Mesenchymal stem cell (in vitro differentiated cells and primary cell): ENCODE measurements at regions not wholly inside any gene's neighbourhood (a gene's known extent, or its start where the extent isn't known, plus 50 kb on each side); places are given as distances from the start of the nearest gene placed in this dataset.

Source experiments
- DNase-seq: peaks from one replicate; pipeline ENCODE4 v3.0.0-alpha.2; 2013
- H2AFZ ChIP-seq: one replicate; pipeline ENCODE4 v1.6.1; 2013; ENCODE audit warnings: low read depth, mild to moderate bottlenecking, control low read depth, inconsistent platforms, low read length, moderate library complexity
- H2AK5ac ChIP-seq: 2 replicates; pipeline ENCODE4 v1.6.1; 2013; ENCODE audit warnings: low read length, moderate library complexity, mild to moderate bottlenecking, inconsistent platforms; ENCODE audit not compliant: severe bottlenecking
- H2BK120ac ChIP-seq: one replicate; pipeline ENCODE4 v1.6.1; 2013; ENCODE audit warnings: low read depth, mild to moderate bottlenecking, inconsistent platforms, low read length, moderate library complexity
- H2BK12ac ChIP-seq, 2 experiments: one replicate each; pipeline ENCODE4 v1.6.1; 2013; ENCODE audit warnings: inconsistent platforms in 2 of 2, low read length in 2 of 2, mild to moderate bottlenecking in 2 of 2, moderate library complexity in 2 of 2, control low read depth in 1 of 2
- H2BK15ac ChIP-seq: one replicate; pipeline ENCODE4 v1.6.1; 2013; ENCODE audit warnings: mild to moderate bottlenecking, low read depth, inconsistent platforms; ENCODE audit not compliant: poor library complexity, severe bottlenecking
- H2BK5ac ChIP-seq: 2 replicates; pipeline ENCODE4 v1.6.1; 2013; ENCODE audit warnings: low read depth, mild to moderate bottlenecking, low read length, control low read depth, inconsistent platforms; ENCODE audit not compliant: poor library complexity, severe bottlenecking
- H3K14ac ChIP-seq, 2 experiments: one replicate each; pipeline ENCODE4 v1.6.1; 2013; ENCODE audit warnings: inconsistent platforms in 2 of 2, low read length in 2 of 2, control low read depth in 1 of 2, mild to moderate bottlenecking in 1 of 2, moderate library complexity in 1 of 2
- H3K18ac ChIP-seq, 2 experiments: one replicate each; pipeline ENCODE4 v1.6.1; 2013; ENCODE audit warnings: inconsistent platforms in 2 of 2, low read length in 2 of 2, control low read depth in 1 of 2, low read depth in 1 of 2, mild to moderate bottlenecking in 1 of 2
- H3K23ac ChIP-seq, 2 experiments: one replicate each; pipeline ENCODE4 v1.6.1; 2013; ENCODE audit warnings: inconsistent platforms in 2 of 2, low read length in 2 of 2, mild to moderate bottlenecking in 2 of 2, moderate library complexity in 2 of 2, control low read depth in 1 of 2
- H3K27ac ChIP-seq: 2 replicates; pipeline ENCODE4 v1.5.1; 2013; ENCODE audit warnings: mild to moderate bottlenecking, moderate library complexity, low read length, control low read depth, inconsistent platforms; ENCODE audit not compliant: poor library complexity, severe bottlenecking
- H3K27me3 ChIP-seq, 2 experiments: 2 replicates each; pipeline versions ENCODE4 v1.6.1 to v1.7.0; 2013; ENCODE audit warnings: low read length in 2 of 2, mild to moderate bottlenecking in 2 of 2, moderate library complexity in 2 of 2, control low read depth in 1 of 2, inconsistent platforms in 1 of 2; ENCODE audit not compliant: control insufficient read depth in 1 of 2, insufficient read depth in 1 of 2
- H3K36me3 ChIP-seq, 2 experiments: 2 replicates each; pipeline versions ENCODE4 v1.6.1 to v1.7.0; 2013; ENCODE audit warnings: low read length in 2 of 2, control low read depth in 1 of 2, inconsistent platforms in 1 of 2, low read depth in 1 of 2, mild to moderate bottlenecking in 1 of 2; ENCODE audit not compliant: insufficient read depth in 2 of 2, control insufficient read depth in 1 of 2
- H3K4ac ChIP-seq, 2 experiments: one replicate each; pipeline ENCODE4 v1.6.1; 2013; ENCODE audit warnings: inconsistent platforms in 2 of 2, low read length in 2 of 2, mild to moderate bottlenecking in 2 of 2, moderate library complexity in 2 of 2, control low read depth in 1 of 2, low read depth in 1 of 2
- H3K4me1 ChIP-seq: 2 replicates; pipeline ENCODE4 v1.6.1; 2013; ENCODE audit warnings: low read depth, low read length, control low read depth; ENCODE audit not compliant: control insufficient read depth, insufficient read depth
- H3K4me2 ChIP-seq: 2 replicates; pipeline ENCODE4 v1.6.1; 2013; ENCODE audit warnings: low read length, mild to moderate bottlenecking, inconsistent platforms; ENCODE audit not compliant: poor library complexity, severe bottlenecking
- H3K4me3 ChIP-seq, 2 experiments: 2 replicates each; pipeline versions ENCODE4 v1.5.1 to v1.7.0; 2013; ENCODE audit warnings: low read length in 2 of 2, mild to moderate bottlenecking in 2 of 2, control low read depth in 1 of 2, low read depth in 1 of 2; ENCODE audit not compliant: insufficient read depth in 1 of 2
- H3K79me1 ChIP-seq: replicated peaks from 2 replicates; pipeline ENCODE4 v1.6.1; 2013; ENCODE audit warnings: mild to moderate bottlenecking, control low read depth, low read length, inconsistent platforms; ENCODE audit not compliant: poor library complexity, severe bottlenecking
- H3K9ac ChIP-seq: 2 replicates; pipeline ENCODE4 v1.7.0; 2013; ENCODE audit warnings: mild to moderate bottlenecking, low read length, moderate library complexity
- H3K9me3 ChIP-seq: 2 replicates; pipeline ENCODE4 v1.7.0; 2013; ENCODE audit warnings: mild to moderate bottlenecking, low read length; ENCODE audit not compliant: control insufficient read depth
- H4K8ac ChIP-seq: one replicate; pipeline ENCODE4 v1.6.1; 2013; ENCODE audit warnings: inconsistent platforms, mild to moderate bottlenecking, low read length, moderate library complexity
- H4K91ac ChIP-seq: one replicate; pipeline ENCODE4 v1.6.1; 2013; ENCODE audit warnings: mild to moderate bottlenecking, low read length, inconsistent platforms
- WGBS: methylation state at CpG from one replicate; pipeline ENCODE4 v1.1.7; 2013; ENCODE audit warnings: mixed read lengths; 5-methylcytosine and 5-hydroxymethylcytosine counted together

DNA sequence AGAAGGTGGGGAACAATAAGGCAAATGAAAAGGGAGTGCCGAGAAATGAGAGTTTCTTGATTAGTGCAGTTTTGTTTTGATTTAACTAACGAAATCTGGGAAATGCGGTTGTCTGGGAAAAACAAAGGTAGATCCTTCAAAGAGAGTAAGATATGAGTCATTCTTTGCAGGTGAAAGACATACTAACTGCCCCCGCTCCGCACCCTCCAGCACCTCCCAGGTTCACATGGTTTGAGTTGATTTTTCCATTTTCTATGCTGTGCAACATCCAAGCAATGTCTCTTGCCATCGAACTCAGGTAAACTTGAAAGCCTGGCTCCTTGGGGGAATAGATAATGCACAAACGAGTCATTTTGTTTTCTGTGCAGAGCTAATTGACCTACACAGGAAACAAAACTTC lies 84.1 kb upstream of the KLF12 start:
- no peak overlapping the region for H3K9ac ChIP-seq
- no peak overlapping the region for H2BK15ac ChIP-seq
- H3K14ac ChIP-seq, result no peak overlapping the region
- no peaks in the 10 kb centered on the region for H3K36me3 ChIP-seq
- no peak overlapping the region for H4K91ac ChIP-seq
- H3K79me1 ChIP-seq, result no peaks in the 10 kb centered on the region
- no peak for DNase-seq
- H3K4me1 ChIP-seq, result no peaks in the 10 kb centered on the region
- no peak overlapping the region for H2AFZ ChIP-seq
- H3K23ac ChIP-seq, result no peak overlapping the region
- H3K27me3 ChIP-seq, result no peaks in the 10 kb centered on the region
- H2BK5ac ChIP-seq, result no peak overlapping the region
- peak overlapping the region in 1 of 2 experiments; percentile 67 for H3K4ac ChIP-seq
- H3K18ac ChIP-seq, result no peak overlapping the region
- H2AK5ac ChIP-seq, result no peak overlapping the region
- no peak overlapping the region for H3K27ac ChIP-seq
- peak overlapping the region; percentile 77 for H4K8ac ChIP-seq
- H3K4me3 ChIP-seq, result no peak overlapping the region
- H3K4me2 ChIP-seq, result no peak overlapping the region
- no peak overlapping the region for H2BK120ac ChIP-seq
- peak overlapping the region; percentile 37 to 49 for H2BK12ac ChIP-seq
- no peaks in the 10 kb centered on the region for H3K9me3 ChIP-seq
- WGBS, result 73% methylated on average over 7 of the region's 7 CpGs

DNA sequence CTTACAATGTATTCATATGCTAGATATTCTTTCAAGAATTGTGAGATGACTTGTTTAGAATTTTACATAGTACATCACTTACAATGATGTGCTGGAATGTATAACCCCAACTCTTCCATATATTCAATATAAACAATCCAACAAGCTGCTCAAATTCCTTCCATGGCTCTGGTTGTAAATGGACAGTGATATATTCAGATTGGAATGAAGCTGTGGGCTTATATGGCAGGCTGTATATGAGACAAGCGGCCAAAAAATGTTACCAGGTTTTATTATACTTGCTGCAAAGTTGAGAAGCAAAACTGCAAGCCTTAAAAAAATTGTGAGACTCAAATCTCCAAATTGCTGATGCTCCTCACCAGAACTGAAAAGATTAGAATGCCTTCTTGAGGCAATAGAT lies 83.6 kb upstream of the KLF12 start:
- H3K4me2 ChIP-seq, result no peak overlapping the region
- no peak overlapping the region for H3K27ac ChIP-seq
- H3K23ac ChIP-seq, result no peak overlapping the region
- no peak overlapping the region for H2BK15ac ChIP-seq
- no peak overlapping the region for H3K14ac ChIP-seq
- no peak overlapping the region for H3K9ac ChIP-seq
- H3K4me3 ChIP-seq, result no peak overlapping the region
- no peak overlapping the region for H2BK5ac ChIP-seq
- H3K4me1 ChIP-seq, result no peaks in the 10 kb centered on the region
- no peak overlapping the region for H3K18ac ChIP-seq
- no peaks in the 10 kb centered on the region for H3K79me1 ChIP-seq
- H2BK12ac ChIP-seq, result no peak overlapping the region
- peak; percentile 78 for DNase-seq
- H4K8ac ChIP-seq, result no peak overlapping the region
- H2AFZ ChIP-seq, result no peak overlapping the region
- H2BK120ac ChIP-seq, result no peak overlapping the region
- no peak overlapping the region for H2AK5ac ChIP-seq
- no peak overlapping the region for H4K91ac ChIP-seq
- 7% methylated on average over 1 of the region's 1 CpG for WGBS
- no peak overlapping the region for H3K4ac ChIP-seq
- no peaks in the 10 kb centered on the region for H3K36me3 ChIP-seq
- no peaks in the 10 kb centered on the region for H3K27me3 ChIP-seq
- no peaks in the 10 kb centered on the region for H3K9me3 ChIP-seq

DNA sequence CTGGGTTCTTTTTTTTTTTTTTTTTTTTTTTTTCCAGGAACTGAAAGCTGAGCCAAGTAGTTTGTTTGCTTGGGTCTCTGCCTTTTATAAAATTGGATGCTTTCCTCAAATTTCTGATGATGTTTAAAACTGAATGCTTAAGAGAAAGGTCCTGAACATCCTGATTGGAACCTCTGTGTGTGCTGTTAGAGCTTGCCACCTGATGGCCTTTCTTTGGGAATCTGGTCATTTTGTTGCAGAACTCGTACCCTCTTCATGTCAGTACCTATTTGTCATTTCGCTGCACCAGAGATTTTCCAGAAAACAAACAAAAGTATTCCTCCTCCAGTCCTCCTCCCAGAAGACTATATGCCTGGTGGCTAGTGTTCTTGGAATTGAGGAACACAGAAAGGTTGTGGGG lies 81.2 kb upstream of the KLF12 start:
- H2BK5ac ChIP-seq, result no peak overlapping the region
- H3K14ac ChIP-seq, result no peak overlapping the region
- no peaks in the 10 kb centered on the region for H3K36me3 ChIP-seq
- H2AFZ ChIP-seq, result no peak overlapping the region
- H3K4me1 ChIP-seq, result no peaks in the 10 kb centered on the region
- no peak overlapping the region for H3K4me3 ChIP-seq
- H2BK15ac ChIP-seq, result no peak overlapping the region
- no CpG with 5 or more reads among the region's 2 CpGs for WGBS
- H3K27ac ChIP-seq, result no peak overlapping the region
- no peak overlapping the region for H4K91ac ChIP-seq
- no peaks in the 10 kb centered on the region for H3K79me1 ChIP-seq
- H2AK5ac ChIP-seq, result no peak overlapping the region
- DNase-seq, result no peak
- H3K4me2 ChIP-seq, result no peak overlapping the region
- no peak overlapping the region for H3K4ac ChIP-seq
- no peak overlapping the region for H3K23ac ChIP-seq
- no peaks in the 10 kb centered on the region for H3K9me3 ChIP-seq
- no peaks in the 10 kb centered on the region for H3K27me3 ChIP-seq
- H2BK12ac ChIP-seq, result no peak overlapping the region
- no peak overlapping the region for H4K8ac ChIP-seq
- H3K18ac ChIP-seq, result no peak overlapping the region
- H2BK120ac ChIP-seq, result no peak overlapping the region
- H3K9ac ChIP-seq, result no peak overlapping the region

DNA sequence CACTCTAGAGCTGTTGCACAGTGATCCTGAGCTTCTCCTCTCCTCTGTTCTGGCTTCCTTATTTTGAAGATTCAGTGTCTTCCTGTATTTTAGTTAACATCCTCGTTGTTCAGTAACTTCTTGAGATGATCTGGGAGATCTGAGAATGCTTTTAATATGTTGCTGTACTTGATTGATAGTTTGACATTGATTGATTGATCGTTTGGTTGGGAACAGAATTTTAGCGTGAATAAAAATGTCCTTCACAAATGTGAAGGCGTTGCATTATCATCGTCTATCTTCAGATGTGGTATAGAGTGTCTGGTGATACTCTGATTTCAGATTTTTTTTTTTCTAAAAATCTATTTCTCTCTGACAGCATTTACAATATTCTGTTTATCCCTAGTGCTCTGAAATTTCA lies 80.1 kb upstream of the KLF12 start:
- H2BK120ac ChIP-seq, result no peak overlapping the region
- H3K4me3 ChIP-seq, result no peak overlapping the region
- no peak overlapping the region for H4K91ac ChIP-seq
- H3K27ac ChIP-seq, result no peak overlapping the region
- no peak overlapping the region for H2BK15ac ChIP-seq
- no peak overlapping the region for H3K4me2 ChIP-seq
- H3K4ac ChIP-seq, result no peak overlapping the region
- H3K9ac ChIP-seq, result no peak overlapping the region
- no peak overlapping the region for H2AFZ ChIP-seq
- H4K8ac ChIP-seq, result no peak overlapping the region
- no peaks in the 10 kb centered on the region for H3K4me1 ChIP-seq
- no peak overlapping the region for H3K23ac ChIP-seq
- no peak for DNase-seq
- H3K27me3 ChIP-seq, result no peaks in the 10 kb centered on the region
- no peak overlapping the region for H2BK12ac ChIP-seq
- no peaks in the 10 kb centered on the region for H3K9me3 ChIP-seq
- H3K79me1 ChIP-seq, result no peaks in the 10 kb centered on the region
- 88% methylated on average over 3 of the region's 5 CpGs for WGBS
- H2AK5ac ChIP-seq, result no peak overlapping the region
- H3K14ac ChIP-seq, result no peak overlapping the region
- H2BK5ac ChIP-seq, result no peak overlapping the region
- no peak overlapping the region for H3K18ac ChIP-seq
- no peaks in the 10 kb centered on the region for H3K36me3 ChIP-seq
